Mucosa of stomach (tissue), 1 donor: ENCODE measurements at regions not wholly inside any gene's neighbourhood (a gene's known extent, or its start where the extent isn't known, plus 50 kb on each side); places are given as distances from the start of the nearest gene placed in this dataset.
"Not testable (repeated sequence)": the region's sequence is repeated elsewhere in the genome, so short reads cannot be mapped to it uniquely, and the experiment has no call there.

ENCODE experiments used
- H3K27me3 ChIP-seq: one replicate; pipeline ENCODE4 v1.7.0; 2013; ENCODE audit warnings: mild to moderate bottlenecking, low read length; ENCODE audit not compliant: control insufficient read depth, insufficient read depth
- H3K36me3 ChIP-seq: one replicate; pipeline ENCODE4 v1.7.0; 2013; ENCODE audit warnings: low read length; ENCODE audit not compliant: control insufficient read depth, insufficient read depth
- H3K4me1 ChIP-seq: one replicate; pipeline ENCODE4 v1.7.0; 2013; ENCODE audit warnings: mild to moderate bottlenecking, low read length; ENCODE audit not compliant: control insufficient read depth, insufficient read depth
- H3K4me3 ChIP-seq: one replicate; pipeline ENCODE4 v1.7.0; 2013; ENCODE audit warnings: low read length
- H3K9ac ChIP-seq: one replicate; pipeline ENCODE4 v1.7.0; 2013; ENCODE audit warnings: mild to moderate bottlenecking, low read length, moderate library complexity
- H3K9me3 ChIP-seq: one replicate; pipeline ENCODE4 v1.7.0; 2013; ENCODE audit warnings: mild to moderate bottlenecking, low read length, moderate library complexity; ENCODE audit not compliant: control insufficient read depth
- donor health status: Pancreatic carcinoma.

GRCh38 chr10:8844141-8844540 is 789.7 kb downstream of the GATA3 start:
- Histone ChIP-seq H3K9me3 (no peaks in the 10 kb centered on the region), H3K4me3 (no peak overlapping the region), H3K36me3 (no peaks in the 10 kb centered on the region), H3K27me3 (no peaks in the 10 kb centered on the region), H3K9ac (no peak overlapping the region), H3K4me1 (no peaks in the 10 kb centered on the region)

DNA sequence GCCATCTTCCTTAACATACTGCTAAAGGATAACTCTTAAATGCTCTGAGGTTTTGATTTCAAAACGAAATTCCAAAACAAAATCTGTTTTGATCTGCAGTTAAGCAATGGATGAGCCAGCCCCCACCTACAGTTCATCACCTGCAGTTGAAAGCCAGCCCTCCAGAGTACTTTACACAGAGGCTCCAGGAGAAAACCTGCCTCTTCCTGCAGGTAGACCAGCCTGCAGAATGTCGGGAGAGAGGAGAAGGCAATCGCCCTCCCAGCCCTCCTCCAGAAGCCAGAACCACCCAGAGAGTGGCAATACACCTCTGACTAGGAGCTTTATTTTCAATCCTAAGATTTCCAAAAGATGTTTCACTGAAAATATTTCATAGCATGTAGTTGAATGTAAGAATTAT is 798.1 kb downstream of the GATA3 start:
- no peaks in the 10 kb centered on the region for H3K4me1 ChIP-seq
- H3K36me3 ChIP-seq: no peaks in the 10 kb centered on the region
- H3K9ac ChIP-seq: no peak overlapping the region
- no peak overlapping the region for H3K4me3 ChIP-seq
- no peaks in the 10 kb centered on the region for H3K27me3 ChIP-seq
- no peaks in the 10 kb centered on the region for H3K9me3 ChIP-seq

GRCh38 chr10:8853048-8853447 is 798.6 kb downstream of the GATA3 start:
- H3K36me3 ChIP-seq: no peaks in the 10 kb centered on the region
- no peak overlapping the region for H3K9ac ChIP-seq
- no peaks in the 10 kb centered on the region for H3K27me3 ChIP-seq
- H3K4me1 ChIP-seq: no peaks in the 10 kb centered on the region
- H3K4me3 ChIP-seq: no peak overlapping the region
- no peaks in the 10 kb centered on the region for H3K9me3 ChIP-seq

DNA sequence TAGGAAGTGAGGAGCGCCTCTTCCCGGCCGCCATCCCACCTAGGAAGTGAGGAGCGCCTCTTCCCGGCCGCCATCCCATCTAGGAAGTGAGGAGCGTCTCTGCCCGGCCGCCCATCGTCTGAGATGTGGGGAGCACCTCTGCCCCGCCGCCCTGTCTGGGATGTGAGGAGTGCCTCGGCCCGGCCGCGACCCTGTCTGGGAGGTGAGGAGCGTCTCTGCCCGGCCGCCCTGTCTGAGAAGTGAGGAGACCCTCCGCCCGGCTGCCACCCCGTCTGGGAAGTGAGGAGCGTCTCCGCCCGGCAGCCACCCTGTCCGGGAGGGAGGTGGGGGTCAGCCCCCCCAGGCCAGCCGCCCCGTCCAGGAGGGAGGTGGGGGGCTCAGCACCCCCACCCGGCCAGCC is 814.4 kb downstream of the GATA3 start:
- not testable (repeated sequence) for H3K36me3 ChIP-seq, H3K4me1 ChIP-seq, H3K4me3 ChIP-seq, H3K27me3 ChIP-seq, H3K9me3 ChIP-seq, H3K9ac ChIP-seq

DNA sequence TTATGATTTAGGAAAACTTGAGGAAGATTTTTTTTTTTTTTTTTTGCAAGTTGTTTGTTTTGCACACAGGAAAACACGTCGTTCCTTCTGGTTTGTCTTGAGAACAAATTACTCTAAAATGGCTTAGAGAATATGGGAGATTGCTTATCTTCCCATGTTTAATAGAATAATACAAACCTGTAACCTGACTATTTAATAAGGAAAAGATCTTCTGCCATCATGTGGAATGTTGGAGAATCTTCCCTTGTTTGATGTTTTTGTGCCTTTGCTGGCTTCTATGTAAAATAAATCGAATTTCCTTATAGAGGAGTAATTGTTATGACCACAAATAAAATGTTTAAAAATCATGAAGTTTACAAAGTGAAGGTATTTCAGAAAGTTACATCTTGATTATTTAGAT is 818.8 kb downstream of the GATA3 start:
- Histone ChIP-seq H3K36me3 (no peaks in the 10 kb centered on the region), H3K4me3 (no peak overlapping the region), H3K9me3 (no peaks in the 10 kb centered on the region), H3K27me3 (no peaks in the 10 kb centered on the region), H3K4me1 (no peaks in the 10 kb centered on the region), H3K9ac (no peak overlapping the region)

GRCh38 chr10:8874268-8874667 is 819.8 kb downstream of the GATA3 start:
- Histone ChIP-seq H3K27me3 (no peaks in the 10 kb centered on the region), H3K9me3 (no peaks in the 10 kb centered on the region)

DNA sequence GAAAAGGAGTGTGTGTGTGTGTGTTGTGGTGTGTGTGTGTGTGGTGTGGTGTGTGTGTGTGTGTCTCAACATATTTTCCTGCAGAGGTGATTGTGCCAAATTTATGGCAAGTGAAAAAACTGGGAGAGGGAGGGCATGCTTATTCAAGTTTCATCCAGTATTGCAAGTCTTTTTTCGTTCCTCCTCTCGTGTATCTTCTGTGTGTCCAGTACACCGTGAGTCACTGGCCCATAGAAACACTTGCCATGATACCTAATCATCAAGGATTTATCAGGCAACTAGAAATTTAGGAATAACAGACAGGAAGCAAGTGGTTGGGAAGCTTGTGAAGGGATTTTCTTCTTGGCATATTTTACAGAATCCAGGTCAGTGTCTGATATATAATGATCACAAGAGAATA is 820.5 kb downstream of the GATA3 start:
- no peaks in the 10 kb centered on the region for H3K36me3 ChIP-seq
- H3K4me1 ChIP-seq: no peaks in the 10 kb centered on the region
- no peak overlapping the region for H3K4me3 ChIP-seq
- H3K27me3 ChIP-seq: no peaks in the 10 kb centered on the region
- no peaks in the 10 kb centered on the region for H3K9me3 ChIP-seq
- H3K9ac ChIP-seq: no peak overlapping the region

More at GRCh38 chr10:8874268-8874667, 819.8 kb downstream of the GATA3 start:
- no peaks in the 10 kb centered on the region for H3K36me3 ChIP-seq
- no peak overlapping the region for H3K9ac ChIP-seq
- H3K4me3 ChIP-seq: no peak overlapping the region
- no peaks in the 10 kb centered on the region for H3K4me1 ChIP-seq

DNA sequence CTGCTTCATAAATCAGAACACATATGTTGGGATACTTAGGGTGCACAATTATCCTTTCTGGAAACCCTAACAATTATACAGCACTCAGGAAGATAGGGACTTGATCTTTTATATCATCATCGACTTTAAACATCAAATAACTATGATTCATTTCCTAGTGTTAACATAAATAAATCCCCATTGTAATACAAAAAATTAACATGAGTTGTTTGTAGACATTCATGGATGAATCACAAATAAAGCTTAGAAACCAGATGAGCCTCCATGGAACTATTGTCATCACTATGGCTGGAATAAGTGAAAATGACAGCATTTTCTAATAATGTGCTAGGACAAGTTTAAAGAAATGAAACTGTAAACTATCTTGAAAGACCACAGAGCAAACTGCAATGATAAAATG is 821.7 kb downstream of the GATA3 start:
- no peak overlapping the region for H3K4me3 ChIP-seq
- H3K4me1 ChIP-seq: no peaks in the 10 kb centered on the region
- H3K36me3 ChIP-seq: no peaks in the 10 kb centered on the region
- no peak overlapping the region for H3K9ac ChIP-seq
- H3K27me3 ChIP-seq: no peaks in the 10 kb centered on the region
- no peaks in the 10 kb centered on the region for H3K9me3 ChIP-seq

DNA sequence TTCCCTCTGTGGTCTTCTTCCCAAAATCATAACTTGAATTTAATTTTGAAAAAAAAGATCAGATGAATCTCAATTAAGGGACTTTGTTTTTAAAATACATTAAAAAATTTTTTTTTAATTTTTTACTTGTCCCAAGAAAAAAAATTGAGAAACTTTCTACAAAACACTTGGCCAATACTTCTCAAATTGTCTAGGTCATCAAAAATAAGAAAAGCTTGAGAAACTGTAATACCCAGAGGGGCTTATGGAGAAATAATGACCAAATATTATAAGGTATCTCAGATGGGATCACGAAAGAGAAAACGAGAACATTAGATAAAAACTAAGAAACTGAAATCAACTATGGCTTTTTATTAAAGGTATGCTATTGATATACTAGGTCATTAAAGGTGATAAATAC is 835.0 kb downstream of the GATA3 start:
- Histone ChIP-seq H3K4me1 (no peaks in the 10 kb centered on the region), H3K27me3 (no peaks in the 10 kb centered on the region), H3K4me3 (no peak overlapping the region), H3K36me3 (no peaks in the 10 kb centered on the region), H3K9ac (no peak overlapping the region), H3K9me3 (no peaks in the 10 kb centered on the region)

GRCh38 chr10:8893102-8893501 is 838.6 kb downstream of the GATA3 start:
- Histone ChIP-seq H3K9ac (no peak overlapping the region), H3K9me3 (no peaks in the 10 kb centered on the region), H3K27me3 (no peaks in the 10 kb centered on the region), H3K4me3 (no peak overlapping the region), H3K4me1 (no peaks in the 10 kb centered on the region), H3K36me3 (no peaks in the 10 kb centered on the region)

DNA sequence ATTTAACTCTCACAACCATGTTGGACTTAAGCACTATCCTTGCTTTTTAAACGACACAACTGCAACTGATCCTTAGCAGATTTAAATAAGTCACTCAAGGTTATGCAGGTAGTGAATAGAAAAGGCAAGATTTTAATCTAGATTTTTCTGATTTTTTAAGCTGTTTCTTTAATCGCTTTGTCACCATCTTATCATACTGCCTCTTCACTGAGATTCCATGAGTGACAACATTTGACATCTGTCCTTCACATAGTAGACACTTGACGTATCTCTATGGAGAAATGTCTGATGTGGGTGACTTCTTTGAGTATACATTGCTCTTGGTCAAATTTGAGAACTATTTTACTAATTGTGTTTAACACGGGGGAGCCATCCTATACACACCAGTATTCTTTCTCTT is 839.7 kb downstream of the GATA3 start:
- H3K9me3 ChIP-seq: no peaks in the 10 kb centered on the region
- no peak overlapping the region for H3K4me3 ChIP-seq
- H3K27me3 ChIP-seq: no peaks in the 10 kb centered on the region
- no peak overlapping the region for H3K9ac ChIP-seq
- H3K36me3 ChIP-seq: no peaks in the 10 kb centered on the region
- H3K4me1 ChIP-seq: no peaks in the 10 kb centered on the region

GRCh38 chr10:8897769-8898168 is 843.3 kb downstream of the GATA3 start:
- Histone ChIP-seq H3K36me3 (no peaks in the 10 kb centered on the region), H3K9me3 (no peaks in the 10 kb centered on the region), H3K27me3 (no peaks in the 10 kb centered on the region), H3K9ac (no peak overlapping the region), H3K4me1 (no peaks in the 10 kb centered on the region), H3K4me3 (no peak overlapping the region)

GRCh38 chr10:8898745-8899330 is 844.4 kb downstream of the GATA3 start:
- Histone ChIP-seq H3K36me3 (no peaks in the 10 kb centered on the region), H3K9me3 (no peaks in the 10 kb centered on the region), H3K27me3 (no peaks in the 10 kb centered on the region), H3K4me3 (no peak overlapping the region), H3K9ac (no peak overlapping the region), H3K4me1 (no peaks in the 10 kb centered on the region)
